22Rv1 (cell line): ENCODE measurements at regions not wholly inside any gene's neighbourhood (a gene's known extent, or its start where the extent isn't known, plus 50 kb on each side); places are given as distances from the start of the nearest gene placed in this dataset.

Experiments used
- ZFX ChIP-seq: fragments of 450-650 bp; IDR thresholded peaks from 2 replicates; pipeline ENCODE4 v1.6.1; 2017; ENCODE audit warnings: antibody characterized with exemption, borderline replicate concordance
- TF ChIP-seq, protein P1 (sequence below): fragments of 450-650 bp; IDR thresholded peaks from 2 replicates; pipeline ENCODE4 v1.5.1; 2017; ENCODE audit warnings: mild to moderate bottlenecking

DNA sequence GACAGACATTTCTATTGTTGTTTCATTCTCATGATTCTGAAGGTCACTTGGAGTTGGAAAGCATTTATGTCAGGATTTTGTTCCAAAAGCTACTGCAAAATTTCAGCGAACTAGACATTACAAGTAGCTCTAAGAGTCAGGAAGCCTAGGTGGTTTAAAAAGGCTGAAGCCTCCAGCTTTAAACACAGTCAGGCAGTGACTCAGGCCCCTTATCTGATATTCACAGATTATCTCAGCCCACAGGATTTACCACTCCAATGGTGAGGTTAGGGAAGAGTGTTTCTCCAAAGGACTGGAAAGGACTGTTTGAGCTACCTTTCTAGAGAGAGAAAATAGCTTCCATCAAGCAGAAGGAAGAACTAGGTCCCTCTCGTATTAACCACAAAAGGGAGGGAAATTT is 624.4 kb upstream of the C16orf82 start:
- TF ChIP-seq, protein P1, sequence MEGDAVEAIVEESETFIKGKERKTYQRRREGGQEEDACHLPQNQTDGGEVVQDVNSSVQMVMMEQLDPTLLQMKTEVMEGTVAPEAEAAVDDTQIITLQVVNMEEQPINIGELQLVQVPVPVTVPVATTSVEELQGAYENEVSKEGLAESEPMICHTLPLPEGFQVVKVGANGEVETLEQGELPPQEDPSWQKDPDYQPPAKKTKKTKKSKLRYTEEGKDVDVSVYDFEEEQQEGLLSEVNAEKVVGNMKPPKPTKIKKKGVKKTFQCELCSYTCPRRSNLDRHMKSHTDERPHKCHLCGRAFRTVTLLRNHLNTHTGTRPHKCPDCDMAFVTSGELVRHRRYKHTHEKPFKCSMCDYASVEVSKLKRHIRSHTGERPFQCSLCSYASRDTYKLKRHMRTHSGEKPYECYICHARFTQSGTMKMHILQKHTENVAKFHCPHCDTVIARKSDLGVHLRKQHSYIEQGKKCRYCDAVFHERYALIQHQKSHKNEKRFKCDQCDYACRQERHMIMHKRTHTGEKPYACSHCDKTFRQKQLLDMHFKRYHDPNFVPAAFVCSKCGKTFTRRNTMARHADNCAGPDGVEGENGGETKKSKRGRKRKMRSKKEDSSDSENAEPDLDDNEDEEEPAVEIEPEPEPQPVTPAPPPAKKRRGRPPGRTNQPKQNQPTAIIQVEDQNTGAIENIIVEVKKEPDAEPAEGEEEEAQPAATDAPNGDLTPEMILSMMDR = no peak
- TF ChIP-seq ZFX = no peak
